ENCODE measurements at regions not wholly inside any gene's neighbourhood (a gene's known extent, or its start where the extent isn't known, plus 50 kb on each side); places are given as distances from the start of the nearest gene placed in this dataset.

DNA sequence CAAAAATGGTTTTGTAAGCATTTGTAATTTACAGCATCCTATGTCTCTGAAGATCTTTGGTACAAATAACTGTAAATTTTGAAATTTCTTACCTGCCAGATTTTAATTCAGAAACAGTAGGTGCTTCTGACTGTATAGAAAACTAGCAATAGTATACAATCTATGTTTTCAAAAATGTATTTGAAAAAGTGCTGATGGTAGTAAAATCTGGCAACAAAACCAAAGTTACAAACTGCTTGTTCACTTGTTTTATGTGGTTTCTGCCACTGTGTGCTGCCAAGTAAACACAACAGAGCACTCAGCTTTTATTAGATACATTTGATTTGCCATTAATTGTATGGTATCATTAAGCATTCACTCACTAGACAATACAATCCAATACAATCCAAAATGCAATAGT, 206.1 kb downstream of the CPE start:
- H3K79me2 ChIP-seq (ENCODE audit: insufficient read depth, low read length) = no peaks in the 10 kb centered on the region
- H3K27ac ChIP-seq (ENCODE audit: low read depth in 1 of 2, low read length in 2 of 2) = no peak overlapping the region
- H4K20me1 ChIP-seq (ENCODE audit: insufficient read depth, low read length) = no peaks in the 10 kb centered on the region
- H3K4me1 Mint-ChIP-seq = no peaks in the 10 kb centered on the region
- TF ChIP-seq, protein P1, sequence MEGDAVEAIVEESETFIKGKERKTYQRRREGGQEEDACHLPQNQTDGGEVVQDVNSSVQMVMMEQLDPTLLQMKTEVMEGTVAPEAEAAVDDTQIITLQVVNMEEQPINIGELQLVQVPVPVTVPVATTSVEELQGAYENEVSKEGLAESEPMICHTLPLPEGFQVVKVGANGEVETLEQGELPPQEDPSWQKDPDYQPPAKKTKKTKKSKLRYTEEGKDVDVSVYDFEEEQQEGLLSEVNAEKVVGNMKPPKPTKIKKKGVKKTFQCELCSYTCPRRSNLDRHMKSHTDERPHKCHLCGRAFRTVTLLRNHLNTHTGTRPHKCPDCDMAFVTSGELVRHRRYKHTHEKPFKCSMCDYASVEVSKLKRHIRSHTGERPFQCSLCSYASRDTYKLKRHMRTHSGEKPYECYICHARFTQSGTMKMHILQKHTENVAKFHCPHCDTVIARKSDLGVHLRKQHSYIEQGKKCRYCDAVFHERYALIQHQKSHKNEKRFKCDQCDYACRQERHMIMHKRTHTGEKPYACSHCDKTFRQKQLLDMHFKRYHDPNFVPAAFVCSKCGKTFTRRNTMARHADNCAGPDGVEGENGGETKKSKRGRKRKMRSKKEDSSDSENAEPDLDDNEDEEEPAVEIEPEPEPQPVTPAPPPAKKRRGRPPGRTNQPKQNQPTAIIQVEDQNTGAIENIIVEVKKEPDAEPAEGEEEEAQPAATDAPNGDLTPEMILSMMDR (IDR thresholded peaks at IDR 0.05) = no peak
- H3K9me3 ChIP-seq (replicated peaks in 1 of 2; ENCODE audit: control insufficient read depth in 1 of 2, insufficient read depth in 1 of 2, low read length in 2 of 2) = peaks cover 0 to 2% of the 10 kb centered on the region in 2 donors
- intact Hi-C loops (cut with micrococcal nuclease) = no loop called here
- H3K36me3 Mint-ChIP-seq = no peaks in the 10 kb centered on the region
- H2AFZ ChIP-seq (ENCODE audit: insufficient read depth, low read depth, low read length, poor library complexity, severe bottlenecking) = no peak overlapping the region
- no peaks in the 10 kb centered on the region for H3K4me1 ChIP-seq (ENCODE audit: control insufficient read depth in 1 of 2, insufficient read depth in 2 of 2, low read length in 2 of 2)
- H3K27me3 Mint-ChIP-seq (ENCODE audit: low read depth in 3 of 3) = no peaks in the 10 kb centered on the region
- no peak for DNase-seq
- no peaks in the 10 kb centered on the region for H3K27me3 ChIP-seq (ENCODE audit: control insufficient read depth in 2 of 2, insufficient read depth in 2 of 2, low read length in 2 of 2)
- no peak overlapping the region for H3K4me3 Mint-ChIP-seq
- H3K4me3 ChIP-seq (replicated peaks in 1 of 3; ENCODE audit: low read depth in 2 of 3, low read length in 3 of 3) = no peak overlapping the region
- peaks cover 1 to 13% (median 4%) of the 10 kb centered on the region in 7 donors for H3K9me3 Mint-ChIP-seq
- H3K9ac ChIP-seq (ENCODE audit: insufficient read depth, low read length, poor library complexity, severe bottlenecking) = no peak overlapping the region
- H3K4me2 ChIP-seq (replicated peaks; ENCODE audit: extremely low read depth, low read length, poor library complexity, severe bottlenecking) = no peak overlapping the region
- no peak overlapping the region for H3K27ac Mint-ChIP-seq
- no peaks in the 10 kb centered on the region for H3K36me3 ChIP-seq (replicated peaks in 1 of 2; ENCODE audit: control insufficient read depth in 1 of 2, insufficient read depth in 2 of 2, low read length in 2 of 2)

DNA sequence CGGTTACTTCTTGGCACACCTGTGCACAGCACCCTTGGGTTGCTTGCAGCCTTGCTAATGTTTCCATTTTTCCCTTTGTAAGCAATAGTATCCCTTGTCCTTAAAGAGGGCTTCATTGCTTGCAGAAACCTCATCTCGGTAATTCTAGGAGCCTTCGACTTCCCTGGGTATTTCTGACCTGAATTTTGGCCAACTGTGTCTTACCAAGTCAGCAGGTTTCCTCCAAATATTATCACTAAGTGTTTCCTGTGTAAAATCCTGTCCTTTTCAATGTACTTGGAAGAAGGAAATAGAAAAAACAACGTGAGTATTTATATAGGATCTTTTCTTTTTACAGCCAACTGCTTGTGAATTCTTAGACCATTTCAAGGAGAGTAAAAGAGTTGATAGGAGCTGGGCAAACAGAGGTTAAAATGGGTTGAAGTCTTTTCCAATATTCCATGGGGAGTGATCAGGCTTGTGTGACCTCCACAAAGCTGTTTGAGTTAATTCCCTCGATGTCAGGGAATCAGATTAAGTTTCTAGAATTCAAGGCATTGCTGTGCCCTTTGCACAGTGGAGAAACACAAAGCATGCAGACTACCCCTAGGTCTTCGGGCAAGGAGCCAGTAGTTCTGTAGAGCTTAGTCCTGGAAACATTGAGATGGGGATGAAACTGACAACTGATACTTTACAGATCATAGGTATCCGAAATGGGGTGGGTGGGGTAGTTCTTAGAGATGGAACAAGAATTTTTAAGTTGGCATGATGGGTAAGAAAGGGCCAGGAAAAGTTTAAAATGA, 209.9 kb downstream of the CPE start:
- Histone ChIP-seq H3K4me2 (replicated peaks; ENCODE audit: extremely low read depth, low read length, poor library complexity, severe bottlenecking) (no peak overlapping the region), H3K36me3 (replicated peaks in 1 of 2; ENCODE audit: control insufficient read depth in 1 of 2, insufficient read depth in 2 of 2, low read length in 2 of 2) (no peaks in the 10 kb centered on the region), H3K27ac (ENCODE audit: low read depth in 1 of 2, low read length in 2 of 2) (no peak overlapping the region), H2AFZ (ENCODE audit: insufficient read depth, low read depth, low read length, poor library complexity, severe bottlenecking) (no peak overlapping the region), H3K27me3 (ENCODE audit: control insufficient read depth in 2 of 2, insufficient read depth in 2 of 2, low read length in 2 of 2) (no peaks in the 10 kb centered on the region), H3K4me1 (ENCODE audit: control insufficient read depth in 1 of 2, insufficient read depth in 2 of 2, low read length in 2 of 2) (no peaks in the 10 kb centered on the region), H4K20me1 (ENCODE audit: insufficient read depth, low read length) (no peaks in the 10 kb centered on the region), H3K4me3 (replicated peaks in 1 of 3; ENCODE audit: low read depth in 2 of 3, low read length in 3 of 3) (no peak overlapping the region), H3K9ac (ENCODE audit: insufficient read depth, low read length, poor library complexity, severe bottlenecking) (no peak overlapping the region), H3K79me2 (ENCODE audit: insufficient read depth, low read length) (no peaks in the 10 kb centered on the region), H3K9me3 (replicated peaks in 1 of 2; ENCODE audit: control insufficient read depth in 1 of 2, insufficient read depth in 1 of 2, low read length in 2 of 2) (peaks cover 0 to 6% of the 10 kb centered on the region in 2 donors)
- WGBS (ENCODE audit: insufficient coverage) = 85% methylated on average over 5 of the region's 7 CpGs
- no peaks in the 10 kb centered on the region for H3K27me3 Mint-ChIP-seq (ENCODE audit: low read depth in 3 of 3)
- no peaks in the 10 kb centered on the region for H3K36me3 Mint-ChIP-seq
- H3K27ac Mint-ChIP-seq = peak overlapping the region in 2 of 7 donors; percentile 2 to 7
- TF ChIP-seq, protein P1 (IDR thresholded peaks at IDR 0.05) = no peak
- no peaks in the 10 kb centered on the region for H3K4me1 Mint-ChIP-seq
- intact Hi-C loops (cut with micrococcal nuclease) = no loop called here
- DNase-seq = no peak
- H3K4me3 Mint-ChIP-seq = no peak overlapping the region
- H3K9me3 Mint-ChIP-seq = peaks cover 0 to 21% (median 4%) of the 10 kb centered on the region in 7 donors

Data from CD14-positive monocyte (primary cell).